SU-DHL-6 (cell line): ENCODE measurements at regions not wholly inside any gene's neighbourhood (a gene's known extent, or its start where the extent isn't known, plus 50 kb on each side); places are given as distances from the start of the nearest gene placed in this dataset.

Experiments
- EZH2phosphoT487 ChIP-seq: fragments of 200-600 bp; sonication (generic), shearing (Covaris generic); conservative IDR thresholded peaks from 2 replicates; pipeline ENCODE4 v1.6.1; 2018; ENCODE audit warnings: mild to moderate bottlenecking, antibody characterized with exemption, low read length, moderate library complexity, mixed read lengths
- TF ChIP-seq, protein P1 (sequence below): fragments of 200-600 bp; sonication (generic); IDR thresholded peaks from one replicate; pipeline ENCODE4 v1.5.1; 2017; ENCODE audit warnings: antibody characterized with exemption, mild to moderate bottlenecking, low read length, moderate library complexity; ENCODE audit not compliant: insufficient read depth, poor library complexity, severe bottlenecking

DNA sequence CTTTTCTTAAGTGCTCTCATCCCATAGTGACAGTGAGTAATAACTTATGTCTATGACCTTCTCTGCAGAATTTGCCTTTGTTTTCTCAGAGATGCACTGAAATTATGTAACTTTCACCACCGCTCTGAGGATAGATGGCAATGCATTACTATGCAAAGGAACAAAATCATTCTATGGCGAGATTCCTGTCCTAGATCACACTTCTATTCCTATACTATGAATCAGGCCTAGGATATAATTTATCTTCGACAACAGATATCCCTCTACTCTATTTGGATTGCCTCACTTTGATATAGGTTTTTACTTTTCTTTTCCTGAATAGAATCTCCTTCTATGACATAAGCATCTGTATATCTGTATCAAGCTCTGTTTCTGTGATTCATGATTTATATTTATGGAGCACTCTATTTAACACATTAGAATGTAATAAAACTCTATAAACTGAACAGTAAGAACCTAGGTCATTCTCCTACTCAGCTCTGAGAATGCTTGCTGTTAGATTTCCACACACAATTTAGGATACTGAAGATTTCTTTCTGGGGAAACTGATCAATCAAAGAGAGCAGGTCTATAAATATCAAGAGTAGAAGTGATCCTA, 1082.3 kb upstream of the ADGRL3 start:
- TF ChIP-seq, protein P1, sequence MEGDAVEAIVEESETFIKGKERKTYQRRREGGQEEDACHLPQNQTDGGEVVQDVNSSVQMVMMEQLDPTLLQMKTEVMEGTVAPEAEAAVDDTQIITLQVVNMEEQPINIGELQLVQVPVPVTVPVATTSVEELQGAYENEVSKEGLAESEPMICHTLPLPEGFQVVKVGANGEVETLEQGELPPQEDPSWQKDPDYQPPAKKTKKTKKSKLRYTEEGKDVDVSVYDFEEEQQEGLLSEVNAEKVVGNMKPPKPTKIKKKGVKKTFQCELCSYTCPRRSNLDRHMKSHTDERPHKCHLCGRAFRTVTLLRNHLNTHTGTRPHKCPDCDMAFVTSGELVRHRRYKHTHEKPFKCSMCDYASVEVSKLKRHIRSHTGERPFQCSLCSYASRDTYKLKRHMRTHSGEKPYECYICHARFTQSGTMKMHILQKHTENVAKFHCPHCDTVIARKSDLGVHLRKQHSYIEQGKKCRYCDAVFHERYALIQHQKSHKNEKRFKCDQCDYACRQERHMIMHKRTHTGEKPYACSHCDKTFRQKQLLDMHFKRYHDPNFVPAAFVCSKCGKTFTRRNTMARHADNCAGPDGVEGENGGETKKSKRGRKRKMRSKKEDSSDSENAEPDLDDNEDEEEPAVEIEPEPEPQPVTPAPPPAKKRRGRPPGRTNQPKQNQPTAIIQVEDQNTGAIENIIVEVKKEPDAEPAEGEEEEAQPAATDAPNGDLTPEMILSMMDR: no peak
- no peak for TF ChIP-seq EZH2phosphoT487
